ENCODE measurements at regions not wholly inside any gene's neighbourhood (a gene's known extent, or its start where the extent isn't known, plus 50 kb on each side); places are given as distances from the start of the nearest gene placed in this dataset.

GRCh38 chr15:77819851-77820728 lies 187.4 kb upstream of the LINGO1 start:
- Mint-ChIP-seq H3K27ac (no peak overlapping the region), H3K9me3 (no peaks in the 10 kb centered on the region), H3K4me3 (peak overlapping the region; percentile 80), H3K27me3 (ENCODE audit: insufficient read depth, low read depth) (peaks cover 47% of the 10 kb centered on the region), H3K4me1 (peaks cover 19% of the 10 kb centered on the region), H3K36me3 (no peaks in the 10 kb centered on the region)
- DNase-seq (ENCODE audit: low spot score) = peak; percentile 82
- TF ChIP-seq EZH2phosphoT487 (IDR thresholded peaks at IDR 0.05) = peak; percentile 87
- peak; percentile 61 for TF ChIP-seq CTCF (IDR thresholded peaks at IDR 0.05)
- peak; percentile 98 for TF ChIP-seq EZH2 (IDR thresholded peaks at IDR 0.05)
- H3K79me2 ChIP-seq (ENCODE audit: low read depth) = no peaks in the 10 kb centered on the region
- peaks cover 25% of the 10 kb centered on the region for H3F3A ChIP-seq (ENCODE audit: low read depth)
- H3K4me3 ChIP-seq = peak overlapping the region; percentile 61
- H2AFZ ChIP-seq (replicated peaks) = peak overlapping the region; percentile 92
- peaks cover 26% of the 10 kb centered on the region for H4K20me1 ChIP-seq (ENCODE audit: low read depth)
- no peak overlapping the region for H3K9ac ChIP-seq
- peaks cover 56% of the 10 kb centered on the region for H3K27me3 ChIP-seq
- H3K9me3 ChIP-seq (ENCODE audit: low read depth) = no peaks in the 10 kb centered on the region
- peaks cover 25% of the 10 kb centered on the region for H3K4me1 ChIP-seq
- H3K4me2 ChIP-seq = peak overlapping the region; percentile 93
- H3K36me3 ChIP-seq = no peaks in the 10 kb centered on the region
- no peak overlapping the region for H3K27ac ChIP-seq

- Histone ChIP-seq H4K20me1 (ENCODE audit: low read depth) (peaks cover 26% of the 10 kb centered on the region), H3K4me1 (peaks cover 25% of the 10 kb centered on the region), H3F3A (ENCODE audit: low read depth) (peaks cover 25% of the 10 kb centered on the region), H3K27me3 (peaks cover 56% of the 10 kb centered on the region), H3K36me3 (no peaks in the 10 kb centered on the region), H3K4me3 (peak overlapping the region; percentile 61), H3K9ac (no peak overlapping the region), H3K9me3 (ENCODE audit: low read depth) (no peaks in the 10 kb centered on the region), H3K27ac (no peak overlapping the region), H3K4me2 (peak overlapping the region; percentile 93), H3K79me2 (ENCODE audit: low read depth) (no peaks in the 10 kb centered on the region), H2AFZ (replicated peaks) (peak overlapping the region; percentile 92)
- peaks cover 47% of the 10 kb centered on the region for H3K27me3 Mint-ChIP-seq (ENCODE audit: insufficient read depth, low read depth)
- H3K9me3 Mint-ChIP-seq = no peaks in the 10 kb centered on the region
- H3K27ac Mint-ChIP-seq = no peak overlapping the region
- H3K4me1 Mint-ChIP-seq = peaks cover 19% of the 10 kb centered on the region
- peak; percentile 71 for DNase-seq (ENCODE audit: low spot score)
- no peaks in the 10 kb centered on the region for H3K36me3 Mint-ChIP-seq
- peak overlapping the region; percentile 33 for H3K4me3 Mint-ChIP-seq
- no peak for TF ChIP-seq CTCF (IDR thresholded peaks at IDR 0.05)
- no peak for TF ChIP-seq EZH2 (IDR thresholded peaks at IDR 0.05)
- no peak for TF ChIP-seq EZH2phosphoT487 (IDR thresholded peaks at IDR 0.05)
Observed at GRCh38 chr15:77819048-77819850, 186.5 kb upstream of the LINGO1 start.

- peaks cover 47% of the 10 kb centered on the region for H3K27me3 Mint-ChIP-seq (ENCODE audit: insufficient read depth, low read depth)
- H2AFZ ChIP-seq (replicated peaks) = no peak overlapping the region
- H3K4me2 ChIP-seq = peak overlapping the region; percentile 93
- no peaks in the 10 kb centered on the region for H3K36me3 Mint-ChIP-seq
- peak overlapping the region; percentile 61 for H3K4me3 ChIP-seq
- H3K9me3 Mint-ChIP-seq = no peaks in the 10 kb centered on the region
- no peaks in the 10 kb centered on the region for H3K79me2 ChIP-seq (ENCODE audit: low read depth)
- no peaks in the 10 kb centered on the region for H3K9me3 ChIP-seq (ENCODE audit: low read depth)
- peaks cover 25% of the 10 kb centered on the region for H3K4me1 ChIP-seq
- H3K36me3 ChIP-seq = no peaks in the 10 kb centered on the region
- peak; percentile 33 for TF ChIP-seq EZH2 (IDR thresholded peaks at IDR 0.05)
- no peak for TF ChIP-seq CTCF (IDR thresholded peaks at IDR 0.05)
- H3K27ac ChIP-seq = no peak overlapping the region
- H3K27me3 ChIP-seq = peaks cover 56% of the 10 kb centered on the region
- peak; percentile 41 for DNase-seq (ENCODE audit: low spot score)
- H3K4me1 Mint-ChIP-seq = peaks cover 19% of the 10 kb centered on the region
- H3F3A ChIP-seq (ENCODE audit: low read depth) = peaks cover 25% of the 10 kb centered on the region
- peak overlapping the region; percentile 71 for H3K4me3 Mint-ChIP-seq
- H4K20me1 ChIP-seq (ENCODE audit: low read depth) = peaks cover 26% of the 10 kb centered on the region
- no peak overlapping the region for H3K9ac ChIP-seq
- no peak overlapping the region for H3K27ac Mint-ChIP-seq
Observed at GRCh38 chr15:77818484-77819047, 185.9 kb upstream of the LINGO1 start.

Data from neural progenitor cell (in vitro differentiated cells).